Amniotic epithelial cell (primary cell): ENCODE measurements at regions not wholly inside any gene's neighbourhood (a gene's known extent, or its start where the extent isn't known, plus 50 kb on each side); places are given as distances from the start of the nearest gene placed in this dataset.

Experiments
- DNase-seq: peaks from one replicate; pipeline ENCODE4 v3.0.0-alpha.2; 2010; ENCODE audit warnings: low read depth

GRCh38 chr4:151939670-151940069 lies 178.9 kb upstream of the GATB start:
- no peak for DNase-seq

- no peak for DNase-seq
Measured at GRCh38 chr4:151935411-151935810, 174.6 kb upstream of the GATB start.

GRCh38 chr4:151934766-151935165 lies 174.0 kb upstream of the GATB start:
- DNase-seq: no peak

- no peak for DNase-seq
Measured at GRCh38 chr4:151933122-151933827, 172.5 kb upstream of the GATB start.

GRCh38 chr4:151931563-151931962 lies 170.8 kb upstream of the GATB start:
- no peak for DNase-seq

GRCh38 chr4:151930372-151930771 lies 169.6 kb upstream of the GATB start:
- no peak for DNase-seq

- DNase-seq: no peak
Measured at GRCh38 chr4:151928112-151928511, 167.3 kb upstream of the GATB start.

GRCh38 chr4:151922811-151923210 lies 162.0 kb upstream of the GATB start:
- DNase-seq: no peak

GRCh38 chr4:151922306-151922705 lies 161.5 kb upstream of the GATB start:
- peak; percentile 51 for DNase-seq

GRCh38 chr4:151921811-151922210 lies 161.0 kb upstream of the GATB start:
- DNase-seq: peak; percentile 14

- no peak for DNase-seq
Measured at GRCh38 chr4:151921386-151921785, 160.6 kb upstream of the GATB start.

GRCh38 chr4:151917145-151917734 lies 156.4 kb upstream of the GATB start:
- DNase-seq: no peak

GRCh38 chr4:151912632-151913031 lies 151.8 kb upstream of the GATB start:
- no peak for DNase-seq

GRCh38 chr4:151911970-151912369 lies 151.2 kb upstream of the GATB start:
- DNase-seq: no peak

GRCh38 chr4:151908734-151909497 lies 148.1 kb upstream of the GATB start:
- no peak for DNase-seq

- DNase-seq: no peak
Measured at GRCh38 chr4:151908201-151908600, 147.4 kb upstream of the GATB start.

GRCh38 chr4:151906438-151906837 lies 145.6 kb upstream of the GATB start:
- DNase-seq: no peak

GRCh38 chr4:151905197-151905596 lies 144.4 kb upstream of the GATB start:
- no peak for DNase-seq

- DNase-seq: no peak
Measured at GRCh38 chr4:151901631-151902030, 140.8 kb upstream of the GATB start.

- no peak for DNase-seq
Measured at GRCh38 chr4:151896880-151897279, 136.1 kb upstream of the GATB start.

GRCh38 chr4:151895671-151896070 lies 134.9 kb upstream of the GATB start:
- DNase-seq: no peak

GRCh38 chr4:151894246-151894645 lies 133.4 kb upstream of the GATB start:
- DNase-seq: no peak

- no peak for DNase-seq
Measured at GRCh38 chr4:151888367-151888866, 127.6 kb upstream of the GATB start.
